Parathyroid adenoma (tissue), 2 donors: ENCODE measurements at regions not wholly inside any gene's neighbourhood (a gene's known extent, or its start where the extent isn't known, plus 50 kb on each side); places are given as distances from the start of the nearest gene placed in this dataset.

Experiments
- H2AFZ ChIP-seq: fragments of 300-600 bp; sonication (generic); one replicate; pipeline ENCODE4 v1.7.0; 2017; ENCODE audit warnings: antibody characterized with exemption, mild to moderate bottlenecking
- H3K27ac ChIP-seq: fragments of 300-600 bp; sonication (generic); one replicate; pipeline ENCODE4 v1.7.0; 2017
- H3K27me3 ChIP-seq: fragments of 300-600 bp; sonication (generic); one replicate; pipeline ENCODE4 v1.7.0; 2017; ENCODE audit warnings: low read length; ENCODE audit not compliant: control insufficient read depth, insufficient read depth
- H3K36me3 ChIP-seq: fragments of 300-600 bp; sonication (generic); one replicate; pipeline ENCODE4 v1.7.0; 2017; ENCODE audit warnings: low read length; ENCODE audit not compliant: control insufficient read depth, insufficient read depth
- H3K4me1 ChIP-seq: fragments of 300-600 bp; sonication (generic); one replicate; pipeline ENCODE4 v1.7.0; 2017; ENCODE audit warnings: control low read depth
- H3K4me2 ChIP-seq: fragments of 300-600 bp; sonication (generic); one replicate; pipeline ENCODE4 v1.7.0; 2017; ENCODE audit warnings: low read length
- H3K4me3 ChIP-seq: fragments of 300-600 bp; sonication (generic); one replicate; pipeline ENCODE4 v1.7.0; 2017; ENCODE audit warnings: low read depth, low read length
- H3K79me2 ChIP-seq: fragments of 300-600 bp; sonication (generic); one replicate; pipeline ENCODE4 v1.7.0; 2017; ENCODE audit warnings: control low read depth
- H3K9ac ChIP-seq: fragments of 300-600 bp; sonication (generic); one replicate; pipeline ENCODE4 v1.7.0; 2017; ENCODE audit warnings: mild to moderate bottlenecking
- H3K9me3 ChIP-seq: fragments of 300-600 bp; sonication (generic); one replicate; pipeline ENCODE4 v1.7.0; 2017; ENCODE audit warnings: low read length; ENCODE audit not compliant: control insufficient read depth
- TF ChIP-seq, protein P1 (sequence below): fragments of 300-600 bp; sonication (generic); IDR thresholded peaks from one replicate; pipeline ENCODE4 v1.7.0; 2017; ENCODE audit warnings: antibody characterized with exemption, mild to moderate bottlenecking
- donor health status: primary hyperparathyroidism.

DNA sequence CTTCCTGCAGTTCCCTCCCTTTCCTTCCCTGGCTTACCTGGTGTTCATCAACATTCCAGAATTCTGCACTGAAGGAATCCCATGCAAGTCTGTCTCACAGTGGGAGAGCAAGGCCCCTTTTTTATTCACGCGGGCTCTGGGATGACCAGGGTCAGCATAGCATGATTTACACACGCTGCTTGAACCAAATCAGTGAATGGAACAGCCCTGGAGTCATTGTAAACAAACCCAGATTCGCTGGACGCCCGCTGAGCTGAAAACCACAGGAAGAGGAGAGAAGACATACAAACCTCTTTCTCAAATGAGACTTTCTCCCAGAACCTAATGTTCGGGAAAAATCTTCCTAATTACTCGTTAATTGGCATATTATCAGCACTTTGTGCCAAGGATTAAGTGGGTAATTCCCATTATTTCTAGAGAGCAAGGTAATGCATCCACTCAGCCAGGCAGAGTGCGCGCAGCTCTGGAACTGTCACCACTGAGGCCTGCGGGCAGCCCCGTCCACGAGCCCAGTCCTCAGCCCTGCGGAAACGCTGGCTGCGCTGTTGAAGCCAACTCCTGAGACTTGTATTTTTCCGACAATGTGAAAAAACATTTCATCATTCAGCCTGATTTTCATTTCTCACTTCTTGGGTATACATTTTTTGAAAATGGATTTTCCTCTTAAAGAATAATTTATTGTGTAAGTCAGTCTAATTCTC lies 140.0 kb downstream of the ETS2 start:
- Histone ChIP-seq H3K9ac (no peak overlapping the region), H3K36me3 (no peaks in the 10 kb centered on the region), H2AFZ (no peak overlapping the region), H3K4me2 (no peak overlapping the region), H3K9me3 (no peaks in the 10 kb centered on the region), H3K4me3 (no peak overlapping the region), H3K27ac (no peak overlapping the region), H3K27me3 (no peaks in the 10 kb centered on the region), H3K79me2 (no peaks in the 10 kb centered on the region), H3K4me1 (peaks cover 9% of the 10 kb centered on the region)
- TF ChIP-seq, protein P1, sequence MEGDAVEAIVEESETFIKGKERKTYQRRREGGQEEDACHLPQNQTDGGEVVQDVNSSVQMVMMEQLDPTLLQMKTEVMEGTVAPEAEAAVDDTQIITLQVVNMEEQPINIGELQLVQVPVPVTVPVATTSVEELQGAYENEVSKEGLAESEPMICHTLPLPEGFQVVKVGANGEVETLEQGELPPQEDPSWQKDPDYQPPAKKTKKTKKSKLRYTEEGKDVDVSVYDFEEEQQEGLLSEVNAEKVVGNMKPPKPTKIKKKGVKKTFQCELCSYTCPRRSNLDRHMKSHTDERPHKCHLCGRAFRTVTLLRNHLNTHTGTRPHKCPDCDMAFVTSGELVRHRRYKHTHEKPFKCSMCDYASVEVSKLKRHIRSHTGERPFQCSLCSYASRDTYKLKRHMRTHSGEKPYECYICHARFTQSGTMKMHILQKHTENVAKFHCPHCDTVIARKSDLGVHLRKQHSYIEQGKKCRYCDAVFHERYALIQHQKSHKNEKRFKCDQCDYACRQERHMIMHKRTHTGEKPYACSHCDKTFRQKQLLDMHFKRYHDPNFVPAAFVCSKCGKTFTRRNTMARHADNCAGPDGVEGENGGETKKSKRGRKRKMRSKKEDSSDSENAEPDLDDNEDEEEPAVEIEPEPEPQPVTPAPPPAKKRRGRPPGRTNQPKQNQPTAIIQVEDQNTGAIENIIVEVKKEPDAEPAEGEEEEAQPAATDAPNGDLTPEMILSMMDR: no peak

DNA sequence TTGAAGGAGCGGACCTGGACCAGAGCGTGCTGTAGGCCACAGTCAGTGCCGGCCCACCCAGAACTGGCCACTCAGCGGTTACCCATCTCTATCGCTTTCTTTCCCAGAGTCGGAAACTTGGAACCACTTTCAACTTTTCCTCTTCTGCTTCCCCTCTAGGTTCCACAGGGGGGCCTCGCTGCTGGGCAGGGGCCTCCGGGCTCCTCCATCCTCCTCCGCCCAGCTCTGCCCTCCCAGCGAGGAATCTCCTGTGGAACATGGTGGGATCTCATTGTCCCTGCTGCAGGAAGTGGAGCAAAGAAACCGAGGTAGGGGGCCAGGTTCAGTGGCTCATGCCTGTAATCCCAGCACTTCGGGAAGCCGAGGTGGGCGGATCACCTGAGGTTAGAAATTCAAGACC lies 139.2 kb downstream of the ETS2 start:
- H3K27me3 ChIP-seq: no peaks in the 10 kb centered on the region
- H3K27ac ChIP-seq: no peak overlapping the region
- no peak overlapping the region for H3K4me3 ChIP-seq
- H3K79me2 ChIP-seq: no peaks in the 10 kb centered on the region
- H2AFZ ChIP-seq: no peak overlapping the region
- H3K9ac ChIP-seq: no peak overlapping the region
- H3K4me2 ChIP-seq: no peak overlapping the region
- no peaks in the 10 kb centered on the region for H3K36me3 ChIP-seq
- H3K4me1 ChIP-seq: peaks cover 2% of the 10 kb centered on the region
- H3K9me3 ChIP-seq: no peaks in the 10 kb centered on the region
- TF ChIP-seq, protein P1: no peak

DNA sequence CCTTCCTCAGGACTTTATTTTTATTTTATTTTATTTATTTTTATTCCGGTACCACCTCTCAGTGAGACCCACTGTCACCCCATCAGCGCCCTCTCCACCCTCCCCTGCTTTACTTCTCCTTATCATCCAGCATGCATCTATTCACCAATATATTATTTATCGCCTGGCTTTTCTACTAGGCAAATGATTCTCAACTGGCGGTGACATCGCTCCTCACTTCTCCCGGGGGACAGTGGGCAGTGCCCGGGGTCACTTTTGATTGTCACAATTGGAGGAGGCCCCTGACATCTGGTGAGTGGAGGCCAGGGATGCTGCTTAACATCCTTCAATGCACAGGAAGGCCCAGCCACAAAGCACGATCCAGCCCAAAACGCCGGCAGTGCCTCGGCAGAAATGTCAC lies 138.7 kb downstream of the ETS2 start:
- H3K27me3 ChIP-seq: no peaks in the 10 kb centered on the region
- H2AFZ ChIP-seq: no peak overlapping the region
- no peak overlapping the region for H3K4me2 ChIP-seq
- no peak overlapping the region for H3K4me3 ChIP-seq
- H3K36me3 ChIP-seq: no peaks in the 10 kb centered on the region
- H3K27ac ChIP-seq: no peak overlapping the region
- no peaks in the 10 kb centered on the region for H3K79me2 ChIP-seq
- no peaks in the 10 kb centered on the region for H3K4me1 ChIP-seq
- TF ChIP-seq, protein P1: no peak
- H3K9ac ChIP-seq: no peak overlapping the region
- no peaks in the 10 kb centered on the region for H3K9me3 ChIP-seq

DNA sequence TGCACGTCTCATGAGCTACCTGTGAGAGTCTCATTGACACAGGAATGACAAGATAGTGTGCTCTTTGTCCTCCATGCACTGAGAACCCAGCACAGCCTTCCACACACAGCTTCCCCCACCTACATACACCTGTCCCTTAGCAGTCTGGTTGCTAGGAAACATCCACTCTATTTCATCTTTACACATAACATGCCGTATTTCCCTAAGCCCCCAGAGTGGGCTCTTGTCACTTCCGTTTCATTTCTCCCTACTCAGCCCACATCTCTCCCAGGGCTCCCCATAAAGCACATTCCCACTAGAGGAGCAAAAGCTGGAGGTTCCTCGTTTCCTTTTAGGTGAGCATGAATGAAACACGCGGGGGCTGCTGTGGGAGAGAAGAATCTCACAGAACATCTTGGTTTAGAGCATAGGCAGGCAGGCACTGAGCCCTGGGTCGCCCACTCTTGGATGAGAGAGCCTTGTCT lies 137.1 kb downstream of the ETS2 start:
- no peaks in the 10 kb centered on the region for H3K9me3 ChIP-seq
- no peak overlapping the region for H3K4me2 ChIP-seq
- H3K4me1 ChIP-seq: no peaks in the 10 kb centered on the region
- H2AFZ ChIP-seq: no peak overlapping the region
- no peaks in the 10 kb centered on the region for H3K36me3 ChIP-seq
- H3K9ac ChIP-seq: no peak overlapping the region
- TF ChIP-seq, protein P1: no peak
- H3K27me3 ChIP-seq: no peaks in the 10 kb centered on the region
- no peak overlapping the region for H3K27ac ChIP-seq
- no peaks in the 10 kb centered on the region for H3K79me2 ChIP-seq
- no peak overlapping the region for H3K4me3 ChIP-seq

DNA sequence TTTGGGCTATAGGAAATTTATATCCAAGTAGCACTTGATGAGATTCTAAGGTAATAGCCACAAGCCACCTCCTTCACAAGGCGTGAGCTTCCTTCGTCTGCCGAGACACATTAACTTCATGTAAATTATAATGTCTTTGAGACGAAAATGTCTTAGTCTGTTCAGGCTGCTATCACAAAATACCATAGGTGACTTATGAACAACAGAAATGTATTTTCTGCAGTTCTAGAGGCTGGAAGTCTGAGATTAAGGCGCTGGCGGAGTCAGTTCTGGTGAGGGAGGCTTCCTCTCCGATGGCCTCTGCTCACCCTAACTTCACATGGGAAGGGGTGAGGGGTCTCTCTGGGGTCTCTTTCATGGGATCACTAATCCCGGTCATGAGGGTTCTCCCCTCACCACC lies 133.0 kb downstream of the ETS2 start:
- Histone ChIP-seq H3K36me3 (no peaks in the 10 kb centered on the region), H3K9ac (no peak overlapping the region), H3K79me2 (no peaks in the 10 kb centered on the region), H3K9me3 (no peaks in the 10 kb centered on the region), H3K4me1 (no peaks in the 10 kb centered on the region), H3K4me2 (no peak overlapping the region), H3K4me3 (no peak overlapping the region), H3K27ac (peak overlapping the region; percentile 19), H2AFZ (no peak overlapping the region), H3K27me3 (no peaks in the 10 kb centered on the region)
- TF ChIP-seq, protein P1: no peak
